GM13977 (cell line): ENCODE measurements at regions not wholly inside any gene's neighbourhood (a gene's known extent, or its start where the extent isn't known, plus 50 kb on each side); places are given as distances from the start of the nearest gene placed in this dataset.

Experiments
- DNase-seq: peaks from one replicate; pipeline ENCODE4 v3.0.0; 2012; ENCODE audit warnings: low spot score
- CTCF ChIP-seq: IDR thresholded peaks from 2 replicates; pipeline ENCODE4 v1.5.1; 2012; ENCODE audit warnings: mild to moderate bottlenecking, control low read depth; ENCODE audit not compliant: insufficient read depth; ENCODE audit errors: extremely low read depth, missing control alignments
- in situ Hi-C: fragments of 300-500 bp; cut with MboI; formaldehyde crosslinking; loops from one replicate; pipeline ENCODE4 v1.12.0; 2022; ENCODE audit warnings: low sequenced_read_pairs, low pct_unique_long_range_greater_than_20kb, mixed read lengths, inconsistent platforms; ENCODE audit not compliant: unreplicated experiment

GRCh38 chr2:16106619-16107018, 166.3 kb downstream of the MYCN start:
- no peak for DNase-seq
- in situ Hi-C loops = no loop called here
- no peak for TF ChIP-seq CTCF

GRCh38 chr2:16105669-16106281, 165.4 kb downstream of the MYCN start:
- in situ Hi-C loops = no loop called here
- no peak for DNase-seq
- TF ChIP-seq CTCF = no peak

- DNase-seq = no peak
- no peak for TF ChIP-seq CTCF
- in situ Hi-C loops = no loop called here
Observed at GRCh38 chr2:16104949-16105668, 164.8 kb downstream of the MYCN start.

GRCh38 chr2:16104315-16104948, 164.1 kb downstream of the MYCN start:
- in situ Hi-C loops = no loop called here
- TF ChIP-seq CTCF = no peak
- DNase-seq = no peak

- no peak for TF ChIP-seq CTCF
- in situ Hi-C loops = no loop called here
- no peak for DNase-seq
Observed at GRCh38 chr2:16103614-16104314, 163.4 kb downstream of the MYCN start.

GRCh38 chr2:16102976-16103380, 162.6 kb downstream of the MYCN start:
- in situ Hi-C loops = no loop called here
- no peak for DNase-seq
- TF ChIP-seq CTCF = no peak
